Esophagus muscularis mucosa (tissue), 4 donors: ENCODE measurements at regions not wholly inside any gene's neighbourhood (a gene's known extent, or its start where the extent isn't known, plus 50 kb on each side); places are given as distances from the start of the nearest gene placed in this dataset.

ENCODE experiments used
- DNase-seq: peaks from one replicate; pipeline ENCODE4 v3.0.0-alpha.2; 2017; ENCODE audit errors: extremely low spot score
- H3K27ac ChIP-seq, 4 donors: fragments of 200-600 bp; sonication (generic); replicated peaks in 1 of 4; 1 replicate in 3 of 4; 2 replicates in 1 of 4; pipeline ENCODE4 v1.5.1; 2016 to 2019; ENCODE audit warnings: mild to moderate bottlenecking in 1 of 4
- H3K27me3 ChIP-seq, 4 donors: fragments of 200-600 bp; sonication (generic); one replicate each; pipeline versions ENCODE4 v1.5.1 to v1.6.0; 2016 to 2019
- H3K36me3 ChIP-seq, 4 donors: fragments of 200-600 bp; sonication (generic); one replicate each; pipeline ENCODE4 v1.5.1; 2016 to 2019
- H3K4me1 ChIP-seq, 4 donors: fragments of 200-600 bp; sonication (generic); one replicate each; pipeline ENCODE4 v1.5.1; 2016 to 2019
- H3K4me3 ChIP-seq, 4 donors: fragments of 200-600 bp; sonication (generic); 1 replicate in 2 of 4; 2 replicates in 2 of 4; pipeline ENCODE4 v1.5.1; 2016 to 2019; ENCODE audit warnings: mild to moderate bottlenecking in 4 of 4, moderate library complexity in 1 of 4
- H3K9me3 ChIP-seq, 4 donors: fragments of 200-600 bp; sonication (generic); 1 replicate in 3 of 4; 2 replicates in 1 of 4; pipeline ENCODE4 v1.5.1; 2016 to 2019
- EP300 ChIP-seq: sonication (generic); formaldehyde crosslinking; IDR thresholded peaks from one replicate; pipeline ENCODE4 v1.6.1; 2017; ENCODE audit warnings: antibody characterized with exemption
- POLR2A ChIP-seq: fragments of 450-650 bp; IDR thresholded peaks from one replicate; pipeline ENCODE4 v1.6.1; 2017; ENCODE audit warnings: antibody characterized with exemption, moderate library complexity, mild to moderate bottlenecking, low read depth
- POLR2AphosphoS5 ChIP-seq, 2 donors: sonication (generic); formaldehyde crosslinking; IDR thresholded peaks; one replicate each; pipeline ENCODE4 v1.6.1; 2017; ENCODE audit warnings: antibody characterized with exemption in 2 of 2
- WGBS: methylation state at CpG from one replicate; pipeline ENCODE4 v1.1.5; 2018; 5-methylcytosine and 5-hydroxymethylcytosine counted together
- intact Hi-C: fragments of 100-400 bp; cut with DNase I; formaldehyde crosslinking; loops from one replicate; pipeline ENCODE4 v1.15.1; 2023
- TF ChIP-seq, protein P1 (sequence below), 3 experiments: fragments of 200-600 bp in 2 of 3; fragments of 450-650 bp in 1 of 3; sonication (generic) in 2 of 3; IDR thresholded peaks; one replicate each; pipeline ENCODE4 v1.5.1; 2017 to 2019; ENCODE audit warnings: antibody characterized with exemption in 3 of 3, mild to moderate bottlenecking in 2 of 3, moderate library complexity in 1 of 3

DNA sequence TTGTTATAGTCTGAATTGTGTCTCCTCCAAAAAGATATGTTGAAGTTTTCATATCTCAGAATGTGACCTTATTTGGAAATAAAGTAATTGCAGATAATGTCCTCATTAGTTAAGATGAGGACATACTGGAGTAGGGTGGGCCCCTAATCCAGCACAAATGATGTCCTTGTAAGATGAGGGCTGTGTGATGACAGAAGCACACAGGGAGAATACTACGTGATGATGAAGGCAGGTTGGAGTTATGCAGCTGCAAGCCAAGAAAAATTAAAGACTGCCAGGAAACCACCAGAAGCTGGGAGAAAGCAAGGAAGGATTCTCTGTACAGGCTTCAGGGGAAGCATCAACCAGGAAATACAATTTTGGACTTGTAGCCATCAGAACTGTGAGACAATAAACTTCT is 58.3 kb upstream of the PNPT1 start:
- no peak overlapping the region for H3K27ac ChIP-seq
- DNase-seq = no peak
- no peak for TF ChIP-seq POLR2A
- no peak for TF ChIP-seq EP300
- TF ChIP-seq, protein P1, sequence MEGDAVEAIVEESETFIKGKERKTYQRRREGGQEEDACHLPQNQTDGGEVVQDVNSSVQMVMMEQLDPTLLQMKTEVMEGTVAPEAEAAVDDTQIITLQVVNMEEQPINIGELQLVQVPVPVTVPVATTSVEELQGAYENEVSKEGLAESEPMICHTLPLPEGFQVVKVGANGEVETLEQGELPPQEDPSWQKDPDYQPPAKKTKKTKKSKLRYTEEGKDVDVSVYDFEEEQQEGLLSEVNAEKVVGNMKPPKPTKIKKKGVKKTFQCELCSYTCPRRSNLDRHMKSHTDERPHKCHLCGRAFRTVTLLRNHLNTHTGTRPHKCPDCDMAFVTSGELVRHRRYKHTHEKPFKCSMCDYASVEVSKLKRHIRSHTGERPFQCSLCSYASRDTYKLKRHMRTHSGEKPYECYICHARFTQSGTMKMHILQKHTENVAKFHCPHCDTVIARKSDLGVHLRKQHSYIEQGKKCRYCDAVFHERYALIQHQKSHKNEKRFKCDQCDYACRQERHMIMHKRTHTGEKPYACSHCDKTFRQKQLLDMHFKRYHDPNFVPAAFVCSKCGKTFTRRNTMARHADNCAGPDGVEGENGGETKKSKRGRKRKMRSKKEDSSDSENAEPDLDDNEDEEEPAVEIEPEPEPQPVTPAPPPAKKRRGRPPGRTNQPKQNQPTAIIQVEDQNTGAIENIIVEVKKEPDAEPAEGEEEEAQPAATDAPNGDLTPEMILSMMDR (IDR thresholded peaks at IDR 0.05) = no peak
- no peak for TF ChIP-seq POLR2AphosphoS5 (IDR thresholded peaks at IDR 0.05)
- no peaks in the 10 kb centered on the region for H3K4me1 ChIP-seq
- H3K9me3 ChIP-seq = no peaks in the 10 kb centered on the region
- no peaks in the 10 kb centered on the region for H3K36me3 ChIP-seq
- 20% methylated on average over 1 of the region's 1 CpG for WGBS
- H3K4me3 ChIP-seq = no peak overlapping the region
- intact Hi-C loops = no loop called here
- no peaks in the 10 kb centered on the region for H3K27me3 ChIP-seq

DNA sequence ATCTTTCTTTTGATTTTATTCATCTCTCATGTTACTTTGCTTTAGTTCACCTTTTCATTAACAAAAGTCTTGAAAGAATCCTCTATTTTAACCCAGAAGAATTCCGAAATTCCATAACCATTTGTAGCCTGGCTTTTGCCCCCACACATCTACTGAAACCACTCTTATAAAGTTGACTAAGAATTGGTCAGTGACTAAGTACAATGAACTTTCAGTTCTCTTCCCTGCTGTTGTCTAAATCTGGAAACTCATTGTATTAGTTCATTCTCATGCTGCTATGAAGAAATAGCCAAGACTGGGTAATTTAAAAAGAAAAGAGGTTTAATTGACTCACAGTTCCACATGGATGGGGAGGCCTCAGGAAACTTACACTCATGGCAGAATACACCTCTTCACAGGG is 49.9 kb upstream of the PNPT1 start:
- TF ChIP-seq, protein P1 (IDR thresholded peaks at IDR 0.05) = no peak
- no peak for TF ChIP-seq POLR2A
- H3K4me3 ChIP-seq = no peak overlapping the region
- H3K27me3 ChIP-seq = peaks cover 0 to 3% (median 0%) of the 10 kb centered on the region in 4 donors
- no peaks in the 10 kb centered on the region for H3K4me1 ChIP-seq
- 75% methylated on average over 1 of the region's 1 CpG for WGBS
- no peak for DNase-seq
- intact Hi-C loops = no loop called here
- no peaks in the 10 kb centered on the region for H3K36me3 ChIP-seq
- no peaks in the 10 kb centered on the region for H3K9me3 ChIP-seq
- no peak overlapping the region for H3K27ac ChIP-seq
